ENCODE measurements at regions not wholly inside any gene's neighbourhood (a gene's known extent, or its start where the extent isn't known, plus 50 kb on each side); places are given as distances from the start of the nearest gene placed in this dataset.

- intact Hi-C loops (cut with micrococcal nuclease) = no loop called here
- H3K4me1 Mint-ChIP-seq = no peaks in the 10 kb centered on the region
- H3K4me3 Mint-ChIP-seq = no peak overlapping the region
- no peaks in the 10 kb centered on the region for H3K36me3 Mint-ChIP-seq (ENCODE audit: low read depth)
- H3K27me3 Mint-ChIP-seq = no peaks in the 10 kb centered on the region
- H3K27ac Mint-ChIP-seq = no peak overlapping the region
- DNase-seq = no peak
- no peaks in the 10 kb centered on the region for H3K9me3 Mint-ChIP-seq
Observed at GRCh38 chr12:87136330-87136976, 880.3 kb upstream of the MGAT4C start.

DNA sequence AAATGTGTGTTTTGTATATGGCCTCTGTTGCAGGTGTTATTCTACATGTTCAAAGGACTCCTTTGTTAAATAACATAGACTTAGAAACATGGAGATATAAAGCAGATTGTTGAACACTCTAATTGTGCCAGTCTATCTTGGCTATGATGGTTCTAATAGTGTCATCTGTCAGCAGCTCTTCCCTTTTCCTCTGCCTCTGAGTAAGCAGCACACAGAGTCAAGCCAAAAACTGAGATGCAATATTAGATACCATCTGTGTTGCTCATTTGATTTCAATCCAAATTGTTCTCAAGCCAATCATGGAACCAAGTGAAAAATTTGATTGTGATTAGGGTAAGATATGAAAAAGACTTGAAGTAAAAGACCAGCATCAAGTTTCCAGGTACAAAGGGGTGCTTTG lies 871.1 kb upstream of the MGAT4C start:
- H3K36me3 Mint-ChIP-seq (ENCODE audit: low read depth) = no peaks in the 10 kb centered on the region
- no peak overlapping the region for H3K27ac Mint-ChIP-seq
- no peak for DNase-seq
- H3K4me1 Mint-ChIP-seq = no peaks in the 10 kb centered on the region
- intact Hi-C loops (cut with micrococcal nuclease) = no loop called here
- H3K9me3 Mint-ChIP-seq = peaks cover 4% of the 10 kb centered on the region
- H3K27me3 Mint-ChIP-seq = no peaks in the 10 kb centered on the region
- H3K4me3 Mint-ChIP-seq = no peak overlapping the region

- Mint-ChIP-seq H3K4me3 (no peak overlapping the region), H3K27me3 (no peaks in the 10 kb centered on the region), H3K27ac (no peak overlapping the region), H3K36me3 (ENCODE audit: low read depth) (no peaks in the 10 kb centered on the region), H3K9me3 (peaks cover 4% of the 10 kb centered on the region), H3K4me1 (no peaks in the 10 kb centered on the region)
- intact Hi-C loops (cut with micrococcal nuclease) = no loop called here
- DNase-seq = no peak
Observed at GRCh38 chr12:87121896-87122295, 865.7 kb upstream of the MGAT4C start.

GRCh38 chr12:87120440-87120839 lies 864.2 kb upstream of the MGAT4C start:
- H3K4me1 Mint-ChIP-seq = no peaks in the 10 kb centered on the region
- no peaks in the 10 kb centered on the region for H3K27me3 Mint-ChIP-seq
- no peak for DNase-seq
- no peak overlapping the region for H3K4me3 Mint-ChIP-seq
- H3K27ac Mint-ChIP-seq = no peak overlapping the region
- peaks cover 4% of the 10 kb centered on the region for H3K9me3 Mint-ChIP-seq
- intact Hi-C loops (cut with micrococcal nuclease) = no loop called here
- H3K36me3 Mint-ChIP-seq (ENCODE audit: low read depth) = no peaks in the 10 kb centered on the region

DNA sequence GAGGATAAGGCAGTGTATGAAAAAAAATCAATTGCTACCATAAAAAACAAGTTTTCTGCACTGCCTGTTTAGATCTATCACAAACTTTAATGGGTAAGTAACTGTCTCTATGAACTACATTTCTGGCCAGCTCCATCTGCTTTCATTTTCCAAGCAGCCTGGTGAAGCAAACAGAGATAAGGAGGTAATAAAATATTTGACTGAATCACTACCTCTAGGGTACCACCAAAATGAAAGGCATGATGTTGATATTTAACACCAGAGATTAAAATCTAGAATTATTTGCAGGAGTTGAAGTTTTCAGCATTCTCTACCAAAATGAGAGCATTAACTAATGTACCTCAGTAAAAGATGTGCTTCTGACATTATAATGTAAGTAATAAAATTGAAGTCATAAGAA lies 863.5 kb upstream of the MGAT4C start:
- intact Hi-C loops (cut with micrococcal nuclease) = no loop called here
- H3K36me3 Mint-ChIP-seq (ENCODE audit: low read depth) = no peaks in the 10 kb centered on the region
- no peak for DNase-seq
- no peaks in the 10 kb centered on the region for H3K9me3 Mint-ChIP-seq
- H3K27ac Mint-ChIP-seq = no peak overlapping the region
- no peaks in the 10 kb centered on the region for H3K4me1 Mint-ChIP-seq
- H3K27me3 Mint-ChIP-seq = no peaks in the 10 kb centered on the region
- H3K4me3 Mint-ChIP-seq = no peak overlapping the region

- H3K27me3 Mint-ChIP-seq = no peaks in the 10 kb centered on the region
- no peak overlapping the region for H3K4me3 Mint-ChIP-seq
- H3K36me3 Mint-ChIP-seq (ENCODE audit: low read depth) = no peaks in the 10 kb centered on the region
- H3K27ac Mint-ChIP-seq = no peak overlapping the region
- H3K9me3 Mint-ChIP-seq = no peaks in the 10 kb centered on the region
- no peaks in the 10 kb centered on the region for H3K4me1 Mint-ChIP-seq
- DNase-seq = no peak
- intact Hi-C loops (cut with micrococcal nuclease) = no loop called here
Observed at GRCh38 chr12:87117526-87117925, 861.3 kb upstream of the MGAT4C start.

DNA sequence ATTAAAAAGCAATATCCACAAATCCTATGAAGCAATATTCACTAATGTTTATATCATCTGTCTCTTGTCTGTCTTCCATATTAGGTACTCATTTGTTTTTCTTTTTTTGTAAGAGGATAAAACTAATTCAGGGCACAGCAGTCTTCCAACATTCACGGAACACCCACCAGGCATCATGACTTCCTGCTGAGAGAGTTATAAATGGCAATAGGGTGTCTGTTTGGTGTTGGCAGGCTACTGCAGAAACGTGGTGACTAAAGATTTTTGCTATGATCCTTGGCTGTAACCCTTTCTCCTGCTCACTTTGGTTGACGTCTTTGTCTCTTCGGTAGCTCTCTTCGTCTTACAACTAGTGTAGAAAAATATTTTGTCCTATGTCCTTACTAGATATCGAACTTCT lies 860.6 kb upstream of the MGAT4C start:
- no peak overlapping the region for H3K27ac Mint-ChIP-seq

DNA sequence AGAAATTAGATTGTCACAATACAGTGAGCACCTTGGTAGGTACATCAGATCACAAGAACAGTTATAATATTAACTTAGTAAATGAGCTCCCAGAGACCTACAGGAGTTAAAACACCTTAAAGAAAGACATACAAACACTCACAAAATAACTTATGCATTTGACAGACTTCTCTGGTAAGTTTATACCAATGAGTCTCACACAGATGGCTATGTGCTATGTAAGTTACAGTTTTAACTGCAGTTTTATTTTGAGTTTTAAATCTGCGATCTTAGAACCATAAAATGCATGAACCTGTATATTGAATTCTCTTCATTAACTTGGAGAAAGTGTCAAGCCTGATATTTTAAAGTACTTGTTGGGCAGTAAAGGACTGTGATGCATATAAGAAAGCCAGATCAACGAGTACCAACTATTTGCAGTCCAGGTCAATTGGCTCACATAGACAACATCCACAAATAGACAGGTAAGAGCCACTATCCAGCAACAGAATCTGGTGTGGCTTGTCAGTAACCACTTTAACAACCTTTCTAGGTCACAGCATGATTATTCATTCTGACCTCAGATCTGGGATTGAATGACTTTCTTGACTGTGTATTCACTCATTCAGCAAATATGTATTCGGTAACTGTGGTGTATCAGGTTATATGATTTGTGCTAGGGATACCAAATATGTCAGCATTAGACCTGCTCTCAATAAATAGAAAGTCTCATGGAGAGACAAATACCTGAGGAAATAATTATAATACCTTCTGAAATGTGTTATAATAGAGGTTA lies 856.6 kb upstream of the MGAT4C start:
- intact Hi-C loops (cut with micrococcal nuclease) = no loop called here
- Mint-ChIP-seq H3K4me1 (no peaks in the 10 kb centered on the region), H3K27me3 (no peaks in the 10 kb centered on the region), H3K4me3 (no peak overlapping the region), H3K27ac (no peak overlapping the region), H3K36me3 (ENCODE audit: low read depth) (no peaks in the 10 kb centered on the region), H3K9me3 (no peaks in the 10 kb centered on the region)
- no peak for DNase-seq

More for the DNA sequence above, 860.6 kb upstream of the MGAT4C start:
- intact Hi-C loops (cut with micrococcal nuclease) = no loop called here
- DNase-seq = no peak
- Mint-ChIP-seq H3K27me3 (no peaks in the 10 kb centered on the region), H3K36me3 (ENCODE audit: low read depth) (no peaks in the 10 kb centered on the region), H3K4me1 (no peaks in the 10 kb centered on the region), H3K9me3 (no peaks in the 10 kb centered on the region), H3K4me3 (no peak overlapping the region)

DNA sequence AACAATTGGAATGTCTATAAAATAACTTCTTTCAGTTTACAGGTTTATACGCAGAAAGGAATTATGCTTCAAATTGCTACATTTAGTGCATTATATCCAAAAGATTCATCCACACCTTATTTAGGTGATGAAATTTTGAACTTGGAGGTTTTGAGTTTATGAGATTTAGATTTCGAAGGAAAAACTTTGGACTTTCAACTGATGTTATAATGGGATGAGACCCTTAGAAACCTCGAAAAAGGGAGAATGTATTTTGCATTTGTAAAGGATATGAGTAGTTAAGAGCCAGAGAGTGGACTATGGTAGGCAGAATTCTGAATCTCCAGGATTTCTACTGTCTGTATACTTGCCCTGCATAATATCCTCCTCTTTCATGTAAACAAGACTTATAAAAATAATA lies 851.6 kb upstream of the MGAT4C start:
- H3K4me3 Mint-ChIP-seq = no peak overlapping the region
- H3K4me1 Mint-ChIP-seq = no peaks in the 10 kb centered on the region
- no peaks in the 10 kb centered on the region for H3K36me3 Mint-ChIP-seq (ENCODE audit: low read depth)
- H3K9me3 Mint-ChIP-seq = no peaks in the 10 kb centered on the region
- DNase-seq = no peak
- H3K27me3 Mint-ChIP-seq = no peaks in the 10 kb centered on the region
- H3K27ac Mint-ChIP-seq = no peak overlapping the region
- intact Hi-C loops (cut with micrococcal nuclease) = no loop called here

DNA sequence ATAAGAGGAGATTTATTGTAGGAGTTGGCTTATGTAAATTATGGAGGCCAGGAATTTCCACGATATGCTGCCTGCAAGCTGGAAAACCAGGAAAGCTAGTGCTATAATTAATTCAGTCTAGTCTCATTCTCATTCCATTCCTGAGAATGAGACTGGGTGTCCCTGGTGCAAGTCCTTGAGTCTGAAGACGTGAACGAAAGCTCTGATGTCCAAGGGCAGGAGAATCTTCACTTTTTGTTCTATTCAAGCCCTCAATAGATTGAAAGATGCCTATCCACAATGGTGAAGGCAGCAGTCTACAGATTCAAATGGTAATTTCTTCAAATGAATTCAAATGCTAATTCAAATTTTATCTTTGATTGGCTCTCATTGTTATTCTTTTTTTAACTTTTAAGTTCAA lies 851.1 kb upstream of the MGAT4C start:
- no peaks in the 10 kb centered on the region for H3K36me3 Mint-ChIP-seq (ENCODE audit: low read depth)
- no peak overlapping the region for H3K4me3 Mint-ChIP-seq
- intact Hi-C loops (cut with micrococcal nuclease) = no loop called here
- DNase-seq = no peak
- H3K27ac Mint-ChIP-seq = no peak overlapping the region
- H3K4me1 Mint-ChIP-seq = no peaks in the 10 kb centered on the region
- H3K27me3 Mint-ChIP-seq = no peaks in the 10 kb centered on the region
- no peaks in the 10 kb centered on the region for H3K9me3 Mint-ChIP-seq

GRCh38 chr12:87096082-87096585 lies 839.9 kb upstream of the MGAT4C start:
- H3K27me3 Mint-ChIP-seq = no peaks in the 10 kb centered on the region
- H3K27ac Mint-ChIP-seq = no peak overlapping the region
- H3K36me3 Mint-ChIP-seq (ENCODE audit: low read depth) = no peaks in the 10 kb centered on the region
- peaks cover 6% of the 10 kb centered on the region for H3K9me3 Mint-ChIP-seq
- H3K4me1 Mint-ChIP-seq = no peaks in the 10 kb centered on the region
- intact Hi-C loops (cut with micrococcal nuclease) = no loop called here
- DNase-seq = no peak
- H3K4me3 Mint-ChIP-seq = no peak overlapping the region

DNA sequence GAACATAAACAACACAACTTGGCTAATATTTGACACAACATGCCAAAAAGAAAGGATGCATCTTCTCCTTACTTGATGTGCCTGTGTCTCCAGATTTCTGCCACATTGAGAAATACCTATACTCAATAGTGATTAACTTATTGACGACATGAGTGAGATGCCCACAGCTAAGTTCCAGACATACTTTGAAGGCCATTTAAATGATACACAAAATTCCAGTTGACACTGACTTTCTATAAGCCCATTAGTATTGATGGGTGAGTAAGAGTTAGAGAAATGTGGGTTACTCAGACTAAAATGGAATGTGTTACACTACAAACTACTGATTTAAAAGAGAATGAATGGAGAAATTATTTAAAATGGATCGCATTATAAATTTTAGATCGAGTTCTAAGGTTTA lies 838.2 kb upstream of the MGAT4C start:
- no peaks in the 10 kb centered on the region for H3K36me3 Mint-ChIP-seq (ENCODE audit: low read depth)
- H3K27ac Mint-ChIP-seq = no peak overlapping the region
- H3K27me3 Mint-ChIP-seq = no peaks in the 10 kb centered on the region
- no peaks in the 10 kb centered on the region for H3K4me1 Mint-ChIP-seq
- no peak for DNase-seq
- intact Hi-C loops (cut with micrococcal nuclease) = no loop called here
- no peaks in the 10 kb centered on the region for H3K9me3 Mint-ChIP-seq
- no peak overlapping the region for H3K4me3 Mint-ChIP-seq

- H3K27me3 Mint-ChIP-seq = no peaks in the 10 kb centered on the region
- H3K27ac Mint-ChIP-seq = no peak overlapping the region
- no peaks in the 10 kb centered on the region for H3K9me3 Mint-ChIP-seq
- H3K4me1 Mint-ChIP-seq = no peaks in the 10 kb centered on the region
- no peak for DNase-seq
- H3K36me3 Mint-ChIP-seq (ENCODE audit: low read depth) = no peaks in the 10 kb centered on the region
- H3K4me3 Mint-ChIP-seq = no peak overlapping the region
- intact Hi-C loops (cut with micrococcal nuclease) = no loop called here
Observed at GRCh38 chr12:87092421-87092820, 836.2 kb upstream of the MGAT4C start.

DNA sequence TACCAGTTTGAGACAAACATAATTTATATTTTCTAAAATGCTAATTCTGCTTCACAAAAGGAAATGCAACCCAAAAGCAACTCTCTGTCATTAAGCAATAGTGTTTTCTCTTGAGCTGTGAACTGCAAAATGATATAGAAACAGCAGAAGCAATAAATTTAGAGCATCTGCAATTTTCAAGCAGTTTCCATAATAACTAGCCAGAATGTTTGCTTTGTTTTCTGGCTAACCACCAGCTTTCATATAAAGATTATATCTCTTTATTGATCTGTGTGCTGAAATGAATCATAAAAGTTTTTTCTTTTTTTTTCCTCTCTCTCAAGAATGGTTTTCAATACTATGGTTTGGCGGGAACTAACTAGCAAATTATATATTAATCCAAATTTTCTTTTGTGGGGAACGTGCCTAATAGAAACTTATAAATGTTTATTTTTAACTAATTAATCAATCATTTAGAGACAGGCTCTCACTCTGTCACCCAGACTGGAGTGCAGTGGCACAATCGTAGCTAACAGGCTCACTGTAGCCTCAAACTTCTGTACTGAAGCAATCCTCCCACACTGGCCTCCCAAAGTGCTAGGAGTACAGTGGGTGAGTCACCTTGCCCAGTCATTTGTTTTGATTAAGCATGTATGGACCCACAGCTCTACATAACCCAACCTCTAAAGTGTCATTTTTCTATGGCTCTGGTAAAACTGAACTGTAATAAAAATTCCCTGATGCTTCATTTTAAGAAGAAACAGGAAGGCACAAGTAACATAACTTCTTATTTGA lies 830.1 kb upstream of the MGAT4C start:
- intact Hi-C loops (cut with micrococcal nuclease) = no loop called here
- H3K4me3 Mint-ChIP-seq = no peak overlapping the region

More for the DNA sequence above, 830.1 kb upstream of the MGAT4C start:
- Mint-ChIP-seq H3K4me1 (no peaks in the 10 kb centered on the region), H3K27me3 (no peaks in the 10 kb centered on the region), H3K9me3 (peaks cover 3% of the 10 kb centered on the region), H3K27ac (no peak overlapping the region), H3K36me3 (ENCODE audit: low read depth) (no peaks in the 10 kb centered on the region)
- DNase-seq = no peak
